ENCODE measurements at regions not wholly inside any gene's neighbourhood (a gene's known extent, or its start where the extent isn't known, plus 50 kb on each side); places are given as distances from the start of the nearest gene placed in this dataset.

DNA sequence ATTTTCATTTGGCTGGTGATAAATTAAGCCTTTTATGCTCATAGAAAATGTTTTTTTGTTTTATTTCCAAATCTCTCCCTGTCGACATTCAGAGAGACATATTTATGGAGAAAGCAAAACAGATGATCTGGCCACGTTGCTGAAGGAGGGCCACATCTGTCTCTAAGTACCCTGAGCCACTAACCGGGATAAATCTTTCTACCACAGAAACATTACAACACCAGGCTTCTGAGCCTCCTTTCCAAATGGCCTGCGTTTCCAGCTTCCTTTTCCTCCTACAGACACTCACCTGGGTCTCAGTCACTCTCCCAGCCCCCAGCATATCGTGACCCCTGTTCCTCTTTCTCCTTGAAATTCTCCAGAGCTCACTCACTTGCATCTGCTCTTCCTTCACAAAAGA is 161.0 kb downstream of the ARRDC4 start:
- no peak overlapping the region for H3K4me3 Mint-ChIP-seq
- no peak overlapping the region for H3K27ac Mint-ChIP-seq
- H3K9me3 Mint-ChIP-seq, result no peaks in the 10 kb centered on the region
- H3K4me1 Mint-ChIP-seq, result no peaks in the 10 kb centered on the region
- no peaks in the 10 kb centered on the region for H3K36me3 Mint-ChIP-seq
- H3K27me3 Mint-ChIP-seq, result peaks cover 5% of the 10 kb centered on the region

DNA sequence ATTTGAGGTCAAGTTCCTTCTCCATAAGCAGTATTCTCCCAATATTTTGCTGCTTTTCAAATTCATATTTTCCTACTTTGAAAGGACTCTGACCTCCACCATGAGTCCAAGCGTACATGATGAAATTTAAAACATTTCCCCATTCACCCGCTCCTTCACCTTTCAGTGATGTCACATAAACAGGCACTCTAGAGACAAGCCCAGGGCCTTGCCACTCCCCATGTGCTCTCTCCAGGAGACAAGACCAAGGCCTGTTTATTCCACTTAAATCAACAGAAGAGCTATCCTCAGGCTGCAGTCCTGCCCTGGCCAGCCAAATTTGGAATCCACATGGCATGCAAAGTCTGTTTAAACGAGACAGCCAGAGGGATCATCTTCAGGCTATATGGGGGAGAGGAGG is 161.5 kb downstream of the ARRDC4 start:
- H3K4me3 Mint-ChIP-seq, result no peak overlapping the region
- H3K27ac Mint-ChIP-seq, result no peak overlapping the region
- peaks cover 5% of the 10 kb centered on the region for H3K27me3 Mint-ChIP-seq
- H3K4me1 Mint-ChIP-seq, result no peaks in the 10 kb centered on the region
- no peaks in the 10 kb centered on the region for H3K9me3 Mint-ChIP-seq
- H3K36me3 Mint-ChIP-seq, result no peaks in the 10 kb centered on the region

GRCh38 chr15:98123297-98123696 is 162.8 kb downstream of the ARRDC4 start:
- Mint-ChIP-seq H3K4me3 (no peak overlapping the region), H3K36me3 (no peaks in the 10 kb centered on the region), H3K27me3 (peaks cover 7% of the 10 kb centered on the region), H3K9me3 (no peaks in the 10 kb centered on the region), H3K27ac (no peak overlapping the region), H3K4me1 (no peaks in the 10 kb centered on the region)

GRCh38 chr15:98123834-98124233 is 163.3 kb downstream of the ARRDC4 start:
- Mint-ChIP-seq H3K9me3 (no peaks in the 10 kb centered on the region), H3K27ac (no peak overlapping the region), H3K4me3 (no peak overlapping the region), H3K27me3 (peaks cover 8% of the 10 kb centered on the region), H3K4me1 (no peaks in the 10 kb centered on the region), H3K36me3 (no peaks in the 10 kb centered on the region)

GRCh38 chr15:98124581-98124980 is 164.1 kb downstream of the ARRDC4 start:
- Mint-ChIP-seq H3K27me3 (peaks cover 8% of the 10 kb centered on the region), H3K27ac (no peak overlapping the region), H3K9me3 (no peaks in the 10 kb centered on the region), H3K4me1 (no peaks in the 10 kb centered on the region), H3K4me3 (no peak overlapping the region), H3K36me3 (no peaks in the 10 kb centered on the region)

DNA sequence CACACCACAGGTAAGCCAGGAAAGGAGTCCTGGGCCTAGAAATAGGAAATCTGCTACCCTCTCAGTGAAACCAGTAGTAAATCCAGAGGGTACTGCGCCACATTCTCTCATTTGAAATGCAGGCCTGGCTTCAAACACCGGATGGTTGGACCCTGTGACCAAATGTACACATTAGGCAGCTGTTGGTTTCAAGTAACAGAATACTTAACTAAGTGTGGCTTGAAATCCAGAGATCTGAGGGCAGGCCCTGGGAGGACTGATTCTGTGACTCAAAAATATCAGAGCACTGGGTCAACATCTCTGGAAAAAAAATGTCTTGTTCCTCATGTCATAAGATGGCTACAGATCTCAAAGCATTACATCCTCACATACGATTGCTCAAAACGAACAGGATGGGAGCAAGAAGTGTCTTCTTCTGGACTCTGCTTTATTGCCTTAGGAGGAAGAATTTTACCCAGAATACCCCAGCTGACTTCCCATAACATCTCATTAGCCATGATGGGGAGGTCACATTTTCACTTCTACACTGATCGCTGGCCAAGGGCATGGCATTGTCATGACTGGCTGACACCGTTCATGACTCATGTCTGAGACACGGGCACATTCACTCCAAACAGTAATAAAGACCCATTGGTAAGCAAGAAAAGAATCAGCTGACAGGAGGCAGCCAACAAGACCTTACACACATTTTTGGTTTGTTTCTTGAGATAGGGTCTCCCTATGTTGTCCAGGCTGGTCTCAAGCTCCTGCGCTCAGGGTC is 166.0 kb downstream of the ARRDC4 start:
- no peak overlapping the region for H3K4me3 Mint-ChIP-seq
- H3K9me3 Mint-ChIP-seq, result no peaks in the 10 kb centered on the region
- no peaks in the 10 kb centered on the region for H3K4me1 Mint-ChIP-seq
- peaks cover 6% of the 10 kb centered on the region for H3K27me3 Mint-ChIP-seq
- H3K36me3 Mint-ChIP-seq, result no peaks in the 10 kb centered on the region
- no peak overlapping the region for H3K27ac Mint-ChIP-seq

DNA sequence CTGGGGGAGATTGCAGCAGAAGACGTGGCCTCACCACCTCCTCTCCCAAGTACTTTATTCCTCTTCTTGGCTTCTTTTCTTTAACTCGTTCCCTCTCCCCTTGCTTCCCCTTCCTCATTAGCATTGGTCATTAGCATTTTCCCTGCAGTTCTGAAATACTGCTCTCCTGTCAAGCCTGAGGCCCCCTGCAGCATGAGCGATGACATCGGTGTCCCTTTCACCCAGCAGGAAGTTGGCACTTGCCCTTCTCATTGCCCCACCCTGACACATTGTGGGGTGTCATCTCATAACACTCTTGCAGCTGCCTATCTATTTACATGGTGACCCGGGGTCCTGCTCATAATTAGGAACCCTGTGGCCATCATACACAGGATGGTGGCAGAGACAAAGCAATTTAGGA is 167.1 kb downstream of the ARRDC4 start:
- peaks cover 6% of the 10 kb centered on the region for H3K27me3 Mint-ChIP-seq

GRCh38 chr15:98131924-98132323 is 171.4 kb downstream of the ARRDC4 start:
- Mint-ChIP-seq H3K36me3 (no peaks in the 10 kb centered on the region), H3K27ac (no peak overlapping the region), H3K4me3 (no peak overlapping the region), H3K4me1 (no peaks in the 10 kb centered on the region), H3K27me3 (peaks cover 10% of the 10 kb centered on the region), H3K9me3 (no peaks in the 10 kb centered on the region)

More for the DNA sequence above, 167.1 kb downstream of the ARRDC4 start:
- Mint-ChIP-seq H3K27ac (no peak overlapping the region), H3K4me3 (no peak overlapping the region), H3K9me3 (no peaks in the 10 kb centered on the region), H3K36me3 (no peaks in the 10 kb centered on the region), H3K4me1 (no peaks in the 10 kb centered on the region)

DNA sequence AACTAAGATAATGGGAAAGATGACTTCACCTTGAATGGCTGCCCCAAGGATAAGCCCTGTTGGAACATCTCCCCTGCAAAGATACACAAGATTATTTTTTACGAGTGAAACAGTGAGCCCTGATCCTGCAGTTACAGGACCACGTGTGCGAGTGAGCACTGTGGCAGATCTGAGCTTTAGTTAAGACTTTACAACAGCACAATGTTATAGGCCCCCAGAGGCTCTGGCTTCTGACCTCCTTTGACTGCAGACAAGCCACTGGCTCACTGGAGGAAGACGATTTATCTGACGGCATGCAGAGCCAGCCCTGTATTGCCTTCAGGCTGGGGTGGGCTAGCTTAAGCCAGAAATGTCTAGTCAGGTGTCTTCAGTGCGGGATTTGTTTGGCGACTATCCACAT is 174.4 kb downstream of the ARRDC4 start:
- H3K36me3 Mint-ChIP-seq, result no peaks in the 10 kb centered on the region
- H3K4me3 Mint-ChIP-seq, result no peak overlapping the region
- H3K9me3 Mint-ChIP-seq, result no peaks in the 10 kb centered on the region
- peaks cover 6% of the 10 kb centered on the region for H3K27me3 Mint-ChIP-seq
- no peaks in the 10 kb centered on the region for H3K4me1 Mint-ChIP-seq
- no peak overlapping the region for H3K27ac Mint-ChIP-seq

- no peak overlapping the region for H3K4me3 Mint-ChIP-seq
- no peaks in the 10 kb centered on the region for H3K9me3 Mint-ChIP-seq
- no peaks in the 10 kb centered on the region for H3K36me3 Mint-ChIP-seq
- peaks cover 6% of the 10 kb centered on the region for H3K27me3 Mint-ChIP-seq
- no peak overlapping the region for H3K27ac Mint-ChIP-seq
- H3K4me1 Mint-ChIP-seq, result no peaks in the 10 kb centered on the region
Measured at GRCh38 chr15:98138910-98139309, 178.4 kb downstream of the ARRDC4 start.

DNA sequence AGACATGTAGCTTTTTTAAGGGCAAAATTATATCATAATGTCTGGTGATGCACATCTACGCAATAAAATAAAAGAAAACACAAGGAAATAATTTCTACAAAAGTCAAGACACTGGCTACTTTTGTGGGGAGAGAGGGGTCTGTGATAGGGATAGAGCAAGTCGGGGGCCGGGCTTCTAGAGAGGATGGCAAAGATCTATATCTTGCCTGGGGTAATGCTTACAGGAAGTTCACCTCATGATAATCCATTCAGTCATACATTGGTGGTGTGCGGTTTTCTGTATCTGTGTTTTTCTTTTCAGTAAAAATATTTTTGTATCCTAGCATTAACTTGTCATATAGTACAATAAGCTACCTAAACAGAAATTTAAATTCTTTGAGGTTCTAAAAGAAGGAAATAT is 178.8 kb downstream of the ARRDC4 start:
- Mint-ChIP-seq H3K36me3 (no peaks in the 10 kb centered on the region), H3K27me3 (peaks cover 7% of the 10 kb centered on the region), H3K4me3 (no peak overlapping the region), H3K4me1 (no peaks in the 10 kb centered on the region), H3K9me3 (no peaks in the 10 kb centered on the region), H3K27ac (no peak overlapping the region)

- Mint-ChIP-seq H3K27me3 (peaks cover 10% of the 10 kb centered on the region), H3K9me3 (no peaks in the 10 kb centered on the region), H3K27ac (no peak overlapping the region), H3K36me3 (no peaks in the 10 kb centered on the region), H3K4me3 (no peak overlapping the region), H3K4me1 (no peaks in the 10 kb centered on the region)
Measured at GRCh38 chr15:98142572-98142971, 182.1 kb downstream of the ARRDC4 start.

DNA sequence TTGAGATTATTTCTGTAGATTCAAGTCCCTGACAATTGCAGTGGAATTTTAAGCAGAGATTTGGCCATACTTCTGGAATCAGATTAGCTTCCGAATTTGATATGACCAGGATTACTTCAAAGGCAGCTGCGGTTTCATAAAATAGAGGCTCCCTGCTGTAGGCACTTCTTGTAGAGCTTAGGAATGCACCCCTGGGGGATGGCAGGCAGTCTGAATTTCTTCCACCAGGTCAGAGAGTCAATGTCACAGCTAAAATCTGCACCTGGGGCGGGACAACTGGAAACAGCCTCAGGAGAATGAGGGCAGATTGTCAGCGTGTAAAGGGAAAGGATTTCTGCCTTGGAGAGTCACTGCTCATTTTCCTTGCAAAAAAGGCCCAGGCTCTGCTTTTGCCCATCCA is 182.6 kb downstream of the ARRDC4 start:
- H3K4me1 Mint-ChIP-seq, result no peaks in the 10 kb centered on the region
- no peak overlapping the region for H3K27ac Mint-ChIP-seq
- H3K27me3 Mint-ChIP-seq, result peaks cover 10% of the 10 kb centered on the region
- no peaks in the 10 kb centered on the region for H3K36me3 Mint-ChIP-seq
- H3K9me3 Mint-ChIP-seq, result no peaks in the 10 kb centered on the region
- H3K4me3 Mint-ChIP-seq, result no peak overlapping the region

DNA sequence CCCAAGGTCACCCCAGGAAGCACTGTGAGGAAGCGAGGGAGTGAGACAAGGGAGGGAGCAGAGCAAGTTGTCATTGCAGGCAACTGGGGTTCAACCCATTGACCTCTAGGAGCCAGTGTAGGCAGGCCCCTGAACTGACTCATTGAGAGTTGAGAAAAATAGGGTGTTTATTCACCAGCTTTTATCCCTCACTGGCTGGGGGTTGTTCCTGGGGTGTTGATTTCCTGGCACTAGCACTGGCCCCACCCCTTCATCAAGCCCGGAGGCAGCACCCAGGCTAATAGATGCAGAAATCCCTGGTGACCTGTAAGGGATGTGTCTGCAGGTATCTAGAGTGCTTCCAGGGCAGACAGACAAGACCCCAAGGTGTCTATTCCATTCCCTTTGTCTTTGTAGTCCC is 183.9 kb downstream of the ARRDC4 start:
- Mint-ChIP-seq H3K27me3 (peaks cover 10% of the 10 kb centered on the region), H3K27ac (no peak overlapping the region), H3K9me3 (no peaks in the 10 kb centered on the region), H3K4me3 (no peak overlapping the region), H3K36me3 (no peaks in the 10 kb centered on the region), H3K4me1 (no peaks in the 10 kb centered on the region)

- Mint-ChIP-seq H3K27me3 (peaks cover 10% of the 10 kb centered on the region), H3K4me1 (no peaks in the 10 kb centered on the region), H3K27ac (no peak overlapping the region), H3K36me3 (no peaks in the 10 kb centered on the region), H3K4me3 (no peak overlapping the region), H3K9me3 (no peaks in the 10 kb centered on the region)
Measured at GRCh38 chr15:98146031-98146820, 185.7 kb downstream of the ARRDC4 start.

DNA sequence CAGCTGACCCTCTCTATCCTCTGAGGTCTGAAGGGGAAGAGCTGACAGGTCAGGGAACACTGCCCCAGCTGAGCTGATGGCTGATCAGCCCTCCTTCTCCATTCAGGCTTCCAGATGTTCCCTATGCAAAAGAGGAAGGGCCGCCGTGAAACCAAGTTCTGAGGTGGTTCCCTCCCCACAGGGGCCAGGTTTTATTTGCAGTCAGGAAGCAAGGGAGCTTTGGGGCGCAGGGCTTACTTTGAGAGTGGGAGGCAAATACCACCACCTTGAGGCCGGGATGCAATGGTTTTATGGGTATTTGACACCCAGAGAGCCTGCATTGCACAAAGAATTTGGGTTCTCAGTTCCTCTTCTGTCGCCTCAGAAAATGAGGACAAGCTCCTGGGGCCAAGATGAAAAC is 186.9 kb downstream of the ARRDC4 start:
- Mint-ChIP-seq H3K4me1 (no peaks in the 10 kb centered on the region), H3K27me3 (peaks cover 10% of the 10 kb centered on the region), H3K4me3 (no peak overlapping the region), H3K36me3 (no peaks in the 10 kb centered on the region), H3K27ac (no peak overlapping the region), H3K9me3 (no peaks in the 10 kb centered on the region)
